Suprapubic skin (tissue), 3 donors: ENCODE measurements at regions not wholly inside any gene's neighbourhood (a gene's known extent, or its start where the extent isn't known, plus 50 kb on each side); places are given as distances from the start of the nearest gene placed in this dataset.

Experiments used
- POLR2A ChIP-seq, 2 donors: fragments of 450-650 bp; IDR thresholded peaks; one replicate each; pipeline ENCODE4 v1.6.1; 2017; ENCODE audit warnings: antibody characterized with exemption in 2 of 2, mild to moderate bottlenecking in 2 of 2, moderate library complexity in 2 of 2
- TF ChIP-seq, protein P1 (sequence below), 2 donors: fragments of 200-600 bp in 1 of 2; fragments of 450-650 bp in 1 of 2; sonication (generic) in 1 of 2; IDR thresholded peaks; one replicate each; pipeline ENCODE4 v1.5.1; 2016 to 2019; ENCODE audit warnings: antibody characterized with exemption in 2 of 2, mild to moderate bottlenecking in 1 of 2, moderate library complexity in 1 of 2

DNA sequence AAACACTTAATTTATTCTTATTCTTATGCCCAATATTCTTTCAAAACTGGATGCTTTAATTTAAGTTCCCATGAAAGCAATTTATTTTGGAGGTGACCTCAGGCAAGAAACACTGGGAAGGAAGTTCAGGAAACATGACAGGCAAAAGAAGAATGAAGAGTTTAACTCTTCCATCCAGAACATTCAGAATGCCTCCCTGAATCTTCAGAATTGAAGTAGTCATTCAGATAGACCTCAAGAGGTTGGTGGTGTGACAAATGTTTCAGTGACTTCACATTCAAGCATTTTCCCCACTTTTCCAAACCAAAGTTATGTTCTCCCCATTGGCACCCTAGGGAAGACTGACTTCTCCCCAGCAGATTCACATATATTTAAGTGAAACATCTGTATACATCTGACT, 110.5 kb downstream of the HAO1 start:
- TF ChIP-seq, protein P1, sequence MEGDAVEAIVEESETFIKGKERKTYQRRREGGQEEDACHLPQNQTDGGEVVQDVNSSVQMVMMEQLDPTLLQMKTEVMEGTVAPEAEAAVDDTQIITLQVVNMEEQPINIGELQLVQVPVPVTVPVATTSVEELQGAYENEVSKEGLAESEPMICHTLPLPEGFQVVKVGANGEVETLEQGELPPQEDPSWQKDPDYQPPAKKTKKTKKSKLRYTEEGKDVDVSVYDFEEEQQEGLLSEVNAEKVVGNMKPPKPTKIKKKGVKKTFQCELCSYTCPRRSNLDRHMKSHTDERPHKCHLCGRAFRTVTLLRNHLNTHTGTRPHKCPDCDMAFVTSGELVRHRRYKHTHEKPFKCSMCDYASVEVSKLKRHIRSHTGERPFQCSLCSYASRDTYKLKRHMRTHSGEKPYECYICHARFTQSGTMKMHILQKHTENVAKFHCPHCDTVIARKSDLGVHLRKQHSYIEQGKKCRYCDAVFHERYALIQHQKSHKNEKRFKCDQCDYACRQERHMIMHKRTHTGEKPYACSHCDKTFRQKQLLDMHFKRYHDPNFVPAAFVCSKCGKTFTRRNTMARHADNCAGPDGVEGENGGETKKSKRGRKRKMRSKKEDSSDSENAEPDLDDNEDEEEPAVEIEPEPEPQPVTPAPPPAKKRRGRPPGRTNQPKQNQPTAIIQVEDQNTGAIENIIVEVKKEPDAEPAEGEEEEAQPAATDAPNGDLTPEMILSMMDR (IDR thresholded peaks at IDR 0.05): no peak
- no peak for TF ChIP-seq POLR2A (IDR thresholded peaks at IDR 0.05)
